ENCODE measurements at regions not wholly inside any gene's neighbourhood (a gene's known extent, or its start where the extent isn't known, plus 50 kb on each side); places are given as distances from the start of the nearest gene placed in this dataset.

DNA sequence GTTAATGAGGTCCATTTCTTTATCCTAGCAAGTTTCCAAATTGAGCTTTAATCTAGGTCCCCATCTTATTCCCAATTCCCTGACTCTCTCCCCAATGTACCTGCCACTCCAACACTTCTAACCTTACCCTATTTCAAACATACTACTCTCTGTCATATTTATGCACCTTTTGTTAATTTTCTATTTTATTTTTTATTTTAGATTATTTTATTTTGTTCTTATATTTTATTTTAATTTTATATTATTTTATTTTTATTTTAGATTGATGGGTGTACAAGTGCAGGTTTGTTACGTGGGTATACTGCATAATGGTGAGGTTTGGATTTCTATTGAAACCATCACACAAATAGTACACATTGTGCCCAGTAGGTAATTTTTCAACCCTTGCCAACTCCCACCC, 333.9 kb upstream of the ERCC4 start:
- no peaks in the 10 kb centered on the region for H4K20me1 ChIP-seq (ENCODE audit: insufficient read depth, low read length)
- no peaks in the 10 kb centered on the region for H3K27me3 ChIP-seq (ENCODE audit: insufficient read depth, low read length, poor library complexity)
- H3K9ac ChIP-seq (ENCODE audit: low read depth, low read length): no peak overlapping the region
- H3K36me3 ChIP-seq (ENCODE audit: insufficient read depth, low read length): no peaks in the 10 kb centered on the region
- H3K27ac ChIP-seq (ENCODE audit: low read length): no peak overlapping the region
- H3K9me3 ChIP-seq (ENCODE audit: insufficient read depth, low read length, severe bottlenecking): no peaks in the 10 kb centered on the region
- no peak overlapping the region for H3K4me3 ChIP-seq (ENCODE audit: low read depth in 1 of 2, low read length in 2 of 2)
- no peak for DNase-seq
- H2AFZ ChIP-seq (ENCODE audit: low read depth, low read length): no peak overlapping the region
- TF ChIP-seq, protein P1, sequence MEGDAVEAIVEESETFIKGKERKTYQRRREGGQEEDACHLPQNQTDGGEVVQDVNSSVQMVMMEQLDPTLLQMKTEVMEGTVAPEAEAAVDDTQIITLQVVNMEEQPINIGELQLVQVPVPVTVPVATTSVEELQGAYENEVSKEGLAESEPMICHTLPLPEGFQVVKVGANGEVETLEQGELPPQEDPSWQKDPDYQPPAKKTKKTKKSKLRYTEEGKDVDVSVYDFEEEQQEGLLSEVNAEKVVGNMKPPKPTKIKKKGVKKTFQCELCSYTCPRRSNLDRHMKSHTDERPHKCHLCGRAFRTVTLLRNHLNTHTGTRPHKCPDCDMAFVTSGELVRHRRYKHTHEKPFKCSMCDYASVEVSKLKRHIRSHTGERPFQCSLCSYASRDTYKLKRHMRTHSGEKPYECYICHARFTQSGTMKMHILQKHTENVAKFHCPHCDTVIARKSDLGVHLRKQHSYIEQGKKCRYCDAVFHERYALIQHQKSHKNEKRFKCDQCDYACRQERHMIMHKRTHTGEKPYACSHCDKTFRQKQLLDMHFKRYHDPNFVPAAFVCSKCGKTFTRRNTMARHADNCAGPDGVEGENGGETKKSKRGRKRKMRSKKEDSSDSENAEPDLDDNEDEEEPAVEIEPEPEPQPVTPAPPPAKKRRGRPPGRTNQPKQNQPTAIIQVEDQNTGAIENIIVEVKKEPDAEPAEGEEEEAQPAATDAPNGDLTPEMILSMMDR (IDR thresholded peaks at IDR 0.05; ENCODE audit: borderline replicate concordance, extremely low read depth, low read length, poor library complexity, severe bottlenecking): no peak
- TF ChIP-seq EZH2 (IDR thresholded peaks at IDR 0.05; ENCODE audit: borderline replicate concordance, low read depth, low read length, severe bottlenecking): no peak
- H3K4me2 ChIP-seq (ENCODE audit: insufficient read depth, low read length): no peak overlapping the region
- no peak for ATAC-seq (ENCODE audit: insufficient read depth, low read depth)
- no peaks in the 10 kb centered on the region for H3K79me2 ChIP-seq (ENCODE audit: insufficient read depth, low read length)
- no peaks in the 10 kb centered on the region for H3K4me1 ChIP-seq (ENCODE audit: insufficient read depth, low read length)

DNA sequence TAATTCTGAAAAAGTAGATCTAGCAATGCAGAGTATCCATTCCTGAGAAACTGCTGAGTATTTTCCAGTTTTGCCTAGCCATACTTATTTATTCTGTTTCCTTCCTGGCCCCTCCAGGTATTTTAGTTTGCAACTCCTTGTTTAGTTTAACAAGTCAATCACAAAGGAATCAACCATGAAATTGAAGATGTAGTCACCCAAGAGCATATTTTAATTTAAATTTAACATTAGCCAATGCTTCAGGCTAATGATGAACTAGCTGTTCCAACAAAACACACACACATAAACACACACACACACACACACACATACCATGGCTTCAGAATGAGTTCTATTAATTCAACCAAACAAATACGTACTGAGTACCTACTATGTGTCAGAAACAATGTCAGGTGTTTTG, 332.8 kb upstream of the ERCC4 start:
- no peaks in the 10 kb centered on the region for H3K4me1 ChIP-seq (ENCODE audit: insufficient read depth, low read length)
- no peaks in the 10 kb centered on the region for H4K20me1 ChIP-seq (ENCODE audit: insufficient read depth, low read length)
- TF ChIP-seq, protein P1 (IDR thresholded peaks at IDR 0.05; ENCODE audit: borderline replicate concordance, extremely low read depth, low read length, poor library complexity, severe bottlenecking): no peak
- TF ChIP-seq EZH2 (IDR thresholded peaks at IDR 0.05; ENCODE audit: borderline replicate concordance, low read depth, low read length, severe bottlenecking): no peak
- no peak overlapping the region for H3K27ac ChIP-seq (ENCODE audit: low read length)
- H3K9me3 ChIP-seq (ENCODE audit: insufficient read depth, low read length, severe bottlenecking): no peaks in the 10 kb centered on the region
- no peaks in the 10 kb centered on the region for H3K27me3 ChIP-seq (ENCODE audit: insufficient read depth, low read length, poor library complexity)
- H2AFZ ChIP-seq (ENCODE audit: low read depth, low read length): no peak overlapping the region
- ATAC-seq (ENCODE audit: insufficient read depth, low read depth) (no peak), DNase-seq (no peak)
- no peak overlapping the region for H3K9ac ChIP-seq (ENCODE audit: low read depth, low read length)
- H3K4me2 ChIP-seq (ENCODE audit: insufficient read depth, low read length): no peak overlapping the region
- no peaks in the 10 kb centered on the region for H3K36me3 ChIP-seq (ENCODE audit: insufficient read depth, low read length)
- H3K79me2 ChIP-seq (ENCODE audit: insufficient read depth, low read length): no peaks in the 10 kb centered on the region
- H3K4me3 ChIP-seq (ENCODE audit: low read depth in 1 of 2, low read length in 2 of 2): no peak overlapping the region

DNA sequence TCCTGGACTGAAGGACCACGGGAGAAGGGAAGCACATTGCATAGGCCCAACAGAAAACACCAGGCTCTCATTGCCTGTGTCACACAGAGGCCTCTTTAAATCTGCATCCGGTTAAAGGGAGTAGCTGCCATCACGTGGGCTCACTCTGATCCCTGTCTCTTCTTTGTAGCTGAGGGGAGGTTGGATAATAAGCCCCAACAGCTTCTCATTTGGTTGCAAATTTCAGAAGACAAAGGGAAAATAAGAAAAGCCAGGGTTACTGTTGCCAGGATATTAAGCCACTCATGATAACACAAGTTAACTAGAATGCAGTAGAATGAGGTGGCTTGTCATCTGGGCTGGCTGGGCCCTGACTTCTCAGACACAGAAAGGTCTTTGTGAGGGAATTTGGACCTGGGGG, 325.1 kb upstream of the ERCC4 start:
- H2AFZ ChIP-seq (ENCODE audit: low read depth, low read length): no peak overlapping the region
- no peak overlapping the region for H3K4me3 ChIP-seq (ENCODE audit: low read depth in 1 of 2, low read length in 2 of 2)
- no peak overlapping the region for H3K27ac ChIP-seq (ENCODE audit: low read length)
- H3K4me1 ChIP-seq (ENCODE audit: insufficient read depth, low read length): no peaks in the 10 kb centered on the region
- no peaks in the 10 kb centered on the region for H4K20me1 ChIP-seq (ENCODE audit: insufficient read depth, low read length)
- no peak for ATAC-seq (ENCODE audit: insufficient read depth, low read depth)
- H3K4me2 ChIP-seq (ENCODE audit: insufficient read depth, low read length): no peak overlapping the region
- no peak for DNase-seq
- H3K79me2 ChIP-seq (ENCODE audit: insufficient read depth, low read length): no peaks in the 10 kb centered on the region
- no peak for TF ChIP-seq EZH2 (IDR thresholded peaks at IDR 0.05; ENCODE audit: borderline replicate concordance, low read depth, low read length, severe bottlenecking)
- TF ChIP-seq, protein P1 (IDR thresholded peaks at IDR 0.05; ENCODE audit: borderline replicate concordance, extremely low read depth, low read length, poor library complexity, severe bottlenecking): no peak
- H3K9me3 ChIP-seq (ENCODE audit: insufficient read depth, low read length, severe bottlenecking): no peaks in the 10 kb centered on the region
- H3K27me3 ChIP-seq (ENCODE audit: insufficient read depth, low read length, poor library complexity): peaks cover 3% of the 10 kb centered on the region
- H3K9ac ChIP-seq (ENCODE audit: low read depth, low read length): no peak overlapping the region
- H3K36me3 ChIP-seq (ENCODE audit: insufficient read depth, low read length): no peaks in the 10 kb centered on the region

DNA sequence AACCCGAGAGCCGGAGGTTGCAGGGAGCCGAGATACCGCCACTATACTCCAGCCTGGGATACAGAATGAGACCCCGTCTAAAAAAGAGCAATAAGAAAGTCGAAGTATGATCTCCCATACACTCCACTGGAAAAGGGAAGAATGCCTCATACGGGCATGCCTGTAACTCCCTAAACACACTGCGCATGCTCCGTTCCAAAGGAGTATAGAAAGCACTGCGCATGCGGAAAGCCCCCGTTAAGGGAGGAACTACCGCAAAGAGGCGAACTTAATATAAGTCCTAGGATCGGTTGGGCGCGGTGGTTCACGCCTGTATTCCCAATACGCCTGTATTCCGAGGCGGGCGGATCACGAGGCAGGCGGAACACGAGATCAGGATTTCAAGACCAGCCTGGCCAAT, 313.1 kb upstream of the ERCC4 start:
- TF ChIP-seq EZH2 (IDR thresholded peaks at IDR 0.05; ENCODE audit: borderline replicate concordance, low read depth, low read length, severe bottlenecking): no peak
- TF ChIP-seq, protein P1 (IDR thresholded peaks at IDR 0.05; ENCODE audit: borderline replicate concordance, extremely low read depth, low read length, poor library complexity, severe bottlenecking): no peak
- H3K36me3 ChIP-seq (ENCODE audit: insufficient read depth, low read length): no peaks in the 10 kb centered on the region
- no peaks in the 10 kb centered on the region for H3K79me2 ChIP-seq (ENCODE audit: insufficient read depth, low read length)
- no peaks in the 10 kb centered on the region for H4K20me1 ChIP-seq (ENCODE audit: insufficient read depth, low read length)
- no peak overlapping the region for H3K9ac ChIP-seq (ENCODE audit: low read depth, low read length)
- H3K27me3 ChIP-seq (ENCODE audit: insufficient read depth, low read length, poor library complexity): no peaks in the 10 kb centered on the region
- no peak overlapping the region for H2AFZ ChIP-seq (ENCODE audit: low read depth, low read length)
- no peak for ATAC-seq (ENCODE audit: insufficient read depth, low read depth)
- no peaks in the 10 kb centered on the region for H3K9me3 ChIP-seq (ENCODE audit: insufficient read depth, low read length, severe bottlenecking)
- no peak overlapping the region for H3K4me2 ChIP-seq (ENCODE audit: insufficient read depth, low read length)
- H3K27ac ChIP-seq (ENCODE audit: low read length): no peak overlapping the region
- H3K4me3 ChIP-seq (ENCODE audit: low read depth in 1 of 2, low read length in 2 of 2): no peak overlapping the region
- no peaks in the 10 kb centered on the region for H3K4me1 ChIP-seq (ENCODE audit: insufficient read depth, low read length)
- no peak for DNase-seq
